MCF 10A (cell line): ENCODE measurements at regions not wholly inside any gene's neighbourhood (a gene's known extent, or its start where the extent isn't known, plus 50 kb on each side); places are given as distances from the start of the nearest gene placed in this dataset.
"Not testable (repeated sequence)": the region's sequence is repeated elsewhere in the genome, so short reads cannot be mapped to it uniquely, and the experiment has no call there.

Experiments
- BruUV-seq: library from RNA; stranded (reverse); fragments of 400-500 nt; replicated peaks from 2 replicates; lab custom pipeline; 2021; lab: Mats Ljungman, UMichigan
- CTCF ChIA-PET: fragments of 300-600 bp; sonication (Branson Sonifier 250); formaldehyde crosslinking; extraction: SDS; loops from one replicate; lab custom pipeline; 2021; ENCODE audit warnings: antibody characterized with exemption, inconsistent platforms; lab: Yijun Ruan, JAX
- POLR2A ChIA-PET: fragments of 300-600, 350-650 bp; sonication (Branson Sonifier 250); formaldehyde crosslinking; extraction: SDS; loops from one replicate; lab custom pipeline; 2020; ENCODE audit warnings: antibody characterized with exemption, inconsistent platforms; lab: Yijun Ruan, JAX
- DNase-seq: peaks from one replicate; pipeline ENCODE4 v3.0.0-alpha.2; 2018; ENCODE audit not compliant: unreplicated experiment
- H3K27ac Mint-ChIP-seq: one replicate; pipeline ENCODE4 v1.8.0; 2022; ENCODE audit warnings: mild to moderate bottlenecking, low read depth, mixed read lengths; ENCODE audit not compliant: unreplicated experiment
- H3K27me3 Mint-ChIP-seq: one replicate; pipeline ENCODE4 v1.8.0; 2022; ENCODE audit warnings: mixed read lengths; ENCODE audit not compliant: insufficient read depth, unreplicated experiment
- H3K36me3 Mint-ChIP-seq: one replicate; pipeline ENCODE4 v1.8.0; 2022; ENCODE audit warnings: mild to moderate bottlenecking, moderate library complexity, mixed read lengths; ENCODE audit not compliant: insufficient read depth, unreplicated experiment
- H3K4me1 Mint-ChIP-seq: one replicate; pipeline ENCODE4 v1.8.0; 2022; ENCODE audit warnings: mixed read lengths; ENCODE audit not compliant: insufficient read depth, unreplicated experiment
- H3K4me3 Mint-ChIP-seq: one replicate; pipeline ENCODE4 v1.8.0; 2022; ENCODE audit warnings: mild to moderate bottlenecking, moderate library complexity, mixed read lengths; ENCODE audit not compliant: unreplicated experiment
- H3K9me3 Mint-ChIP-seq: one replicate; pipeline ENCODE4 v1.8.0; 2022; ENCODE audit warnings: mixed read lengths; ENCODE audit not compliant: unreplicated experiment
- intact Hi-C: fragments of 100-400 bp; cut with micrococcal nuclease; formaldehyde crosslinking; loops from 2 replicates; pipeline ENCODE4 v1.14.1; 2022
- TF ChIP-seq, protein P1 (sequence below): fragments of 200-600 bp; IDR thresholded peaks from one replicate; pipeline ENCODE4 v1.8.0; 2022; ENCODE audit warnings: antibody characterized with exemption, mild to moderate bottlenecking; ENCODE audit not compliant: unreplicated experiment

DNA sequence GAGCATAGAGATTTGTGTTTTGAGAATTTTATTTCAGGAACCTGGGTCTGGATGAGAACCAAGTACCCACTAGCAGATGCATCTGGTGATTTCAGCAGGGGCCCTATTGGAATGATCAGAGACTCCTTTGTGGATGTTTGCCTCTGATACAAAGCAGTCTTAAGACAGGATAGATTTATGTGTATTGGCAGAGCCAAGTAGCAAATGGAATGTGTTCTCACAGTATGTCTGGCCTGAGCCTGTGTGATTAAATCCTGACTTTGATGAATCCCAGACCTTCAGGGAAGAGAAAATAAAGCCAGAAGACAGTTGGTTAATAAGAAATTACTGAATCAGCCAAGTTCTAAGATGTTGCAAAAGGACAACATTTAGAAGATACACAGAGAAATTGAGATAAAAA is 755.5 kb upstream of the SEMA6D start:
- CTCF ChIA-PET: no interaction called here
- H3K4me1 Mint-ChIP-seq: no peaks in the 10 kb centered on the region
- H3K4me3 Mint-ChIP-seq: no peak overlapping the region
- H3K36me3 Mint-ChIP-seq: no peaks in the 10 kb centered on the region
- intact Hi-C loops: no loop called here
- no peak overlapping the region for H3K27ac Mint-ChIP-seq
- POLR2A ChIA-PET: no interaction called here
- no TSS peak for BruUV-seq
- no peaks in the 10 kb centered on the region for H3K27me3 Mint-ChIP-seq
- TF ChIP-seq, protein P1, sequence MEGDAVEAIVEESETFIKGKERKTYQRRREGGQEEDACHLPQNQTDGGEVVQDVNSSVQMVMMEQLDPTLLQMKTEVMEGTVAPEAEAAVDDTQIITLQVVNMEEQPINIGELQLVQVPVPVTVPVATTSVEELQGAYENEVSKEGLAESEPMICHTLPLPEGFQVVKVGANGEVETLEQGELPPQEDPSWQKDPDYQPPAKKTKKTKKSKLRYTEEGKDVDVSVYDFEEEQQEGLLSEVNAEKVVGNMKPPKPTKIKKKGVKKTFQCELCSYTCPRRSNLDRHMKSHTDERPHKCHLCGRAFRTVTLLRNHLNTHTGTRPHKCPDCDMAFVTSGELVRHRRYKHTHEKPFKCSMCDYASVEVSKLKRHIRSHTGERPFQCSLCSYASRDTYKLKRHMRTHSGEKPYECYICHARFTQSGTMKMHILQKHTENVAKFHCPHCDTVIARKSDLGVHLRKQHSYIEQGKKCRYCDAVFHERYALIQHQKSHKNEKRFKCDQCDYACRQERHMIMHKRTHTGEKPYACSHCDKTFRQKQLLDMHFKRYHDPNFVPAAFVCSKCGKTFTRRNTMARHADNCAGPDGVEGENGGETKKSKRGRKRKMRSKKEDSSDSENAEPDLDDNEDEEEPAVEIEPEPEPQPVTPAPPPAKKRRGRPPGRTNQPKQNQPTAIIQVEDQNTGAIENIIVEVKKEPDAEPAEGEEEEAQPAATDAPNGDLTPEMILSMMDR: no peak
- H3K9me3 Mint-ChIP-seq: no peaks in the 10 kb centered on the region
- DNase-seq: no peak

DNA sequence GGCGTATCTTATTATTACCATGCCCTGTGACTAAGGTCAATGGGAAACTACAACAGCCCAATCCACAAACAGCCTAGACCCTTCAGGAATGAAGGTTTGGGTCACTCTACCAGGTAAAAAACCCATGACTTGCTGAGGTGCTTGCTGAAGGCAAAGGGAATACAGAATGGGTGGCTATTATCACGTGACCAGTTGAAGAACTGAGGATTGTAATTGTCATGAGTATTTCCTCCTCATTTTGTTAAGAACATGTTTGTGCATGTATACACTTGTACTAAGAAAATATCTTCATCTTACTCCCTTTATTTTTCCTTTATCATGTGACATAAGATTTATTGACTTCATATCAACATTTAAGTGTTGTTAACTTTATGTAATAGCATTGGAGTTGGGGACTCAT is 729.2 kb upstream of the SEMA6D start:
- H3K4me1 Mint-ChIP-seq, DNase-seq, H3K36me3 Mint-ChIP-seq, H3K9me3 Mint-ChIP-seq, H3K4me3 Mint-ChIP-seq, BruUV-seq, H3K27me3 Mint-ChIP-seq, POLR2A ChIA-PET, intact Hi-C loops, H3K27ac Mint-ChIP-seq: not testable (repeated sequence)
- CTCF ChIA-PET: interaction anchor here (0.6 to 0.7 kb wide), 2 partner anchors 233 to 350 kb away, joined by 3 read pairs; no protein-coding TSS in a partner anchor

DNA sequence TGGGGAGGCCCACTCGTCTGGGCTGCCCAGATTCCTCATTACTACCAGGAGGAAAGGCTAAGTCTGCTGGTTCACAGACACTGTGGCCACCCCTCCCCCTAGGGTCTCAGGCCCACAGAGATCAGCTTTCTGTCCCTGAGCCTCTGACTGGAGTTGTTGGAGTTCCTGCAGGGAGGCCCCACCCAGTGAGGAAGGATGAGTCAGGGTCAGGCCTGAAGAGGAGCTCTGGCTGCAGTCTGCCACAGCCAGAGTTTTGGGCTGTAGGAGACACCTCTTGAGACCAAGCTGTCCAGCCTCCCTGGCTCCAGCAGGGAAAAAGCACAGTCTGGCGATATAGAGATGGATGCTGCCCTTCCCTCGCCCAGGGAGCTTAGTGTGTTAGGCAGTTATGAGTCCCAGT is 720.9 kb upstream of the SEMA6D start:
- no peak overlapping the region for H3K4me3 Mint-ChIP-seq
- no peaks in the 10 kb centered on the region for H3K36me3 Mint-ChIP-seq
- H3K27me3 Mint-ChIP-seq: no peaks in the 10 kb centered on the region
- ChIA-PET CTCF (interaction anchor here (0.5 kb wide), 1 partner anchor 115 kb away, joined by 3 read pairs; no protein-coding TSS in a partner anchor), POLR2A (no interaction called here)
- BruUV-seq: no TSS peak
- intact Hi-C loops: no loop called here
- no peak overlapping the region for H3K27ac Mint-ChIP-seq
- DNase-seq: no peak
- TF ChIP-seq, protein P1: no peak
- peaks cover 16% of the 10 kb centered on the region for H3K9me3 Mint-ChIP-seq
- no peaks in the 10 kb centered on the region for H3K4me1 Mint-ChIP-seq

DNA sequence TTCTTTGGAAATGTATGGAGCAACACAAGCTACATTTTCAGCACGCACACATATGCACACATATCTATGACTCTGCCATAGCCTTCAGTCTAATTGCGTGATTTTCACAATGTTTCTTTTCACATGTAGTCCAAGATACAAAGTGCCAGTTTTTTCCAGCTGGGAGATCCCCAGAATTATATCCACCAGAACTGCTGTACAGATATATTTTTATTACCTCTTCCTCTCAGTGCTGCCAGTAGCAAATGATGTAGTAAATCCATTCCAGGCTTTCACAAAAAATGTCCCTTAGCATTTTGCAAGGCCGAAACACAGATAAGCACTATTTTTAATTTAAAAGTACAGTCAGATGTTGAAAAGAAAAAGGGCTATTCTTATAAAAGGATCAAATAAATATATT is 719.8 kb upstream of the SEMA6D start:
- BruUV-seq: no TSS peak
- peaks cover 16% of the 10 kb centered on the region for H3K9me3 Mint-ChIP-seq
- H3K4me3 Mint-ChIP-seq: no peak overlapping the region
- H3K36me3 Mint-ChIP-seq: no peaks in the 10 kb centered on the region
- intact Hi-C loops: no loop called here
- POLR2A ChIA-PET: no interaction called here
- no peak overlapping the region for H3K27ac Mint-ChIP-seq
- no peaks in the 10 kb centered on the region for H3K4me1 Mint-ChIP-seq
- DNase-seq: no peak
- no peaks in the 10 kb centered on the region for H3K27me3 Mint-ChIP-seq
- CTCF ChIA-PET: no interaction called here
- TF ChIP-seq, protein P1: no peak

DNA sequence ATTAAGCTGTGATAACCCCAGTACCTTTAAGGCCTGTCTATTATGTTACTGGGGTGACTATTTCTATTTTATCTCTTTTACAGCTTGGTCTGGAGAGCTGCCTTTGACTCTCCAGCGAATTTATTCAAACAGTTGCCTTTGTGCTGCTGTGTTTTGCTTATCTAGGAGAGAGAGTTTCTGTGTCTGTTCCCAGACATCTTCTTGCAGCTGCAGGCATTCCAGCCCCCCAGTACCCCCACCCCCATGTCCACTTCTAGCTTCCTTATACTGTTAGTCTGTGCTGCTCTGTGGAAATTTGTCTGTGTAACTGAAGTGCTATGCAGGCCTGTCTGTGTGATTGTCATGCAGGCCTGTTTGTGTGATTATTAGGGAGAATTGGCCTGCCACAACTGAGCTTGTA is 713.7 kb upstream of the SEMA6D start:
- intact Hi-C loops: no loop called here
- Mint-ChIP-seq H3K4me1 (no peaks in the 10 kb centered on the region), H3K4me3 (no peak overlapping the region), H3K27me3 (no peaks in the 10 kb centered on the region), H3K27ac (no peak overlapping the region), H3K9me3 (no peaks in the 10 kb centered on the region), H3K36me3 (no peaks in the 10 kb centered on the region)
- ChIA-PET POLR2A (no interaction called here), CTCF (interaction anchor here (0.6 to 0.7 kb wide), 2 partner anchors 86 to 914 kb away, joined by 3 to 7 read pairs; no protein-coding TSS in a partner anchor)
- DNase-seq: no peak
- no TSS peak for BruUV-seq
- TF ChIP-seq, protein P1: no peak
